ENCODE measurements at regions not wholly inside any gene's neighbourhood (a gene's known extent, or its start where the extent isn't known, plus 50 kb on each side); places are given as distances from the start of the nearest gene placed in this dataset.

DNA sequence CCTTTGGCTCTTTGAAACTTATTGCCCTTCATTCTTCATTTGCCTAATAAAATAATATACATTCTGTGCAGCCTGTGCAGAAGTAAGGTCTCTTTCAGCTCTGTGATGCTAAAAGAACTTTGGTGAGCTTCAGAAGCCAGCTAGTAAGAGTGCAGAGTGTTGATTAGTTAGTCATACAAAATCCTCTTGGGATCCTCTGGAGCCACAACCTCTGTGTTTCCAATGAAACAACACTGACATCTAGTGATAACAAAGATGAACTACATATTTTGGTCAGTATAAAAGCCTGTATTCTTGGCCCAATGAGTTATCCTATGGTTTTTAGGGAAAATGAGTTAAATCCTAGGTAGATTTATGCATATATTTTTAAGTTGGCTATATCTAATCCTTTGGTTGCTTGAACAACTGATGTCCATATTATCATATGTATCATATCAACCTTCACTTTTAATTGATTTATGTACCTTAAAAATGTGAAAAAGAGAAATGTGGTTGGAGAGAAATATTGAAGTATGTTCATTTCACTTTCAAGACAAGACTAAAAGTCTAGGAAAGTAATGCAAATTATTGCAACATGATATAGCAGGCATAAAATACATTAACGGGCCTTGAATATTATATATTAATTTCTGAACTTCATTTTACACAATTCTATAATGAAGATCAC, 158.4 kb downstream of the KLHL28 start:
- intact Hi-C loops (cut with micrococcal nuclease; ENCODE audit: unreplicated experiment): loop anchor here (5.0 to 10.0 kb wide), 4 partner anchors 146 to 1299 kb away; no protein-coding TSS in a partner anchor

GRCh38 chr14:44798386-44799242, 163.1 kb downstream of the KLHL28 start:
- no peak overlapping the region for H3K27ac ChIP-seq (ENCODE audit: low read depth, low read length, poor library complexity, severe bottlenecking)
- peaks cover 7% of the 10 kb centered on the region for H3K4me1 ChIP-seq (ENCODE audit: insufficient read depth, low read length, poor library complexity, severe bottlenecking)
- ChIA-PET POLR2A (ENCODE audit: low non-redundant PET) (no interaction called here), CTCF (no interaction called here)
- H3K9me3 ChIP-seq (ENCODE audit: low read depth, low read length, poor library complexity, severe bottlenecking): no peaks in the 10 kb centered on the region
- no peaks in the 10 kb centered on the region for H3K36me3 ChIP-seq (ENCODE audit: insufficient read depth, low read length, poor library complexity, severe bottlenecking)
- TF ChIP-seq, protein P1, sequence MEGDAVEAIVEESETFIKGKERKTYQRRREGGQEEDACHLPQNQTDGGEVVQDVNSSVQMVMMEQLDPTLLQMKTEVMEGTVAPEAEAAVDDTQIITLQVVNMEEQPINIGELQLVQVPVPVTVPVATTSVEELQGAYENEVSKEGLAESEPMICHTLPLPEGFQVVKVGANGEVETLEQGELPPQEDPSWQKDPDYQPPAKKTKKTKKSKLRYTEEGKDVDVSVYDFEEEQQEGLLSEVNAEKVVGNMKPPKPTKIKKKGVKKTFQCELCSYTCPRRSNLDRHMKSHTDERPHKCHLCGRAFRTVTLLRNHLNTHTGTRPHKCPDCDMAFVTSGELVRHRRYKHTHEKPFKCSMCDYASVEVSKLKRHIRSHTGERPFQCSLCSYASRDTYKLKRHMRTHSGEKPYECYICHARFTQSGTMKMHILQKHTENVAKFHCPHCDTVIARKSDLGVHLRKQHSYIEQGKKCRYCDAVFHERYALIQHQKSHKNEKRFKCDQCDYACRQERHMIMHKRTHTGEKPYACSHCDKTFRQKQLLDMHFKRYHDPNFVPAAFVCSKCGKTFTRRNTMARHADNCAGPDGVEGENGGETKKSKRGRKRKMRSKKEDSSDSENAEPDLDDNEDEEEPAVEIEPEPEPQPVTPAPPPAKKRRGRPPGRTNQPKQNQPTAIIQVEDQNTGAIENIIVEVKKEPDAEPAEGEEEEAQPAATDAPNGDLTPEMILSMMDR (conservative IDR thresholded peaks at IDR 0.05; ENCODE audit: low read depth, low read length): no peak
- TF ChIP-seq EZH2 (IDR thresholded peaks at IDR 0.05; ENCODE audit: borderline replicate concordance, low read depth, low read length, poor library complexity, severe bottlenecking): no peak
- no peaks in the 10 kb centered on the region for H3K27me3 ChIP-seq (replicated peaks; ENCODE audit: insufficient read depth, low read depth, low read length, poor library complexity)
- no peak overlapping the region for H3K4me3 ChIP-seq (ENCODE audit: low read depth, low read length, poor library complexity, severe bottlenecking)
- intact Hi-C loops (cut with micrococcal nuclease; ENCODE audit: unreplicated experiment): no loop called here
- no peak for DNase-seq (ENCODE audit: low spot score)
- no TSS peak for BruUV-seq (replicated peaks)

More for the DNA sequence above, 158.4 kb downstream of the KLHL28 start:
- Histone ChIP-seq H3K9me3 (ENCODE audit: low read depth, low read length, poor library complexity, severe bottlenecking) (no peaks in the 10 kb centered on the region), H3K36me3 (ENCODE audit: insufficient read depth, low read length, poor library complexity, severe bottlenecking) (no peaks in the 10 kb centered on the region), H3K27me3 (replicated peaks; ENCODE audit: insufficient read depth, low read depth, low read length, poor library complexity) (no peaks in the 10 kb centered on the region), H3K27ac (ENCODE audit: low read depth, low read length, poor library complexity, severe bottlenecking) (no peak overlapping the region), H3K4me3 (ENCODE audit: low read depth, low read length, poor library complexity, severe bottlenecking) (no peak overlapping the region), H3K4me1 (ENCODE audit: insufficient read depth, low read length, poor library complexity, severe bottlenecking) (peaks cover 5% of the 10 kb centered on the region)
- CTCF ChIA-PET: interaction anchor here (1.4 kb wide), 1 partner anchor 43 kb away, joined by 5 read pairs; no protein-coding TSS in a partner anchor
- no TSS peak for BruUV-seq (replicated peaks)
- DNase-seq (ENCODE audit: low spot score): peak; percentile 84
- TF ChIP-seq, protein P1 (conservative IDR thresholded peaks at IDR 0.05; ENCODE audit: low read depth, low read length): peak; percentile 74
- TF ChIP-seq EZH2 (IDR thresholded peaks at IDR 0.05; ENCODE audit: borderline replicate concordance, low read depth, low read length, poor library complexity, severe bottlenecking): no peak
- POLR2A ChIA-PET (ENCODE audit: low non-redundant PET): no interaction called here

GRCh38 chr14:44795725-44796124, 166.0 kb downstream of the KLHL28 start:
- no peaks in the 10 kb centered on the region for H3K36me3 ChIP-seq (ENCODE audit: insufficient read depth, low read length, poor library complexity, severe bottlenecking)
- no peak overlapping the region for H3K4me3 ChIP-seq (ENCODE audit: low read depth, low read length, poor library complexity, severe bottlenecking)
- TF ChIP-seq EZH2 (IDR thresholded peaks at IDR 0.05; ENCODE audit: borderline replicate concordance, low read depth, low read length, poor library complexity, severe bottlenecking): no peak
- TF ChIP-seq, protein P1 (conservative IDR thresholded peaks at IDR 0.05; ENCODE audit: low read depth, low read length): no peak
- H3K4me1 ChIP-seq (ENCODE audit: insufficient read depth, low read length, poor library complexity, severe bottlenecking): peaks cover 3% of the 10 kb centered on the region
- H3K9me3 ChIP-seq (ENCODE audit: low read depth, low read length, poor library complexity, severe bottlenecking): no peaks in the 10 kb centered on the region
- DNase-seq (ENCODE audit: low spot score): no peak
- no peak overlapping the region for H3K27ac ChIP-seq (ENCODE audit: low read depth, low read length, poor library complexity, severe bottlenecking)
- no peaks in the 10 kb centered on the region for H3K27me3 ChIP-seq (replicated peaks; ENCODE audit: insufficient read depth, low read depth, low read length, poor library complexity)
- ChIA-PET CTCF (no interaction called here), POLR2A (ENCODE audit: low non-redundant PET) (interaction anchor here (0.6 kb wide), 1 partner anchor 1231 kb away, joined by 4 read pairs; no protein-coding TSS in a partner anchor)
- BruUV-seq (replicated peaks): no TSS peak
- intact Hi-C loops (cut with micrococcal nuclease; ENCODE audit: unreplicated experiment): no loop called here
